HEK293T (cell line): ENCODE measurements at regions not wholly inside any gene's neighbourhood (a gene's known extent, or its start where the extent isn't known, plus 50 kb on each side); places are given as distances from the start of the nearest gene placed in this dataset.

ENCODE experiments used
- CTCF ChIA-PET: fragments of 350-600 bp; formaldehyde crosslinking; extraction: SDS; loops from one replicate; lab custom pipeline; 2021; ENCODE audit warnings: antibody characterized with exemption, inconsistent platforms; lab: Yijun Ruan, JAX
- POLR2A ChIA-PET: fragments of 350-600 bp; formaldehyde crosslinking; extraction: SDS; loops from one replicate; lab custom pipeline; 2020; ENCODE audit warnings: antibody characterized with exemption, inconsistent platforms; lab: Yijun Ruan, JAX
- DNase-seq: peaks from one replicate; pipeline ENCODE4 v3.0.0; 2012; ENCODE audit warnings: mixed read lengths; ENCODE audit errors: extremely low spot score
- ARNT ChIP-seq: fragments of 450-650 bp; IDR thresholded peaks from 2 replicates; pipeline ENCODE4 v1.6.1; 2017; ENCODE audit warnings: mild to moderate bottlenecking
- BHLHE40 ChIP-seq: fragments of 450-650 bp; IDR thresholded peaks from 2 replicates; pipeline ENCODE4 v1.6.1; 2016; ENCODE audit warnings: mild to moderate bottlenecking, moderate library complexity, borderline replicate concordance
- CTBP1 ChIP-seq: fragments of 450-650 bp; IDR thresholded peaks from 2 replicates; pipeline ENCODE4 v1.6.1; 2016; ENCODE audit warnings: borderline replicate concordance
- ELF4 ChIP-seq: fragments of 450-650 bp; IDR thresholded peaks from 2 replicates; pipeline ENCODE4 v1.6.1; 2017; ENCODE audit warnings: antibody characterized with exemption
- FOXA1 ChIP-seq: fragments of 450-650 bp; IDR thresholded peaks from 2 replicates; pipeline ENCODE4 v1.6.1; 2016; ENCODE audit warnings: mild to moderate bottlenecking
- FOXK2 ChIP-seq: fragments of 450-650 bp; IDR thresholded peaks from 2 replicates; pipeline ENCODE4 v1.6.1; 2016; ENCODE audit warnings: mild to moderate bottlenecking
- FOXM1 ChIP-seq: fragments of 450-650 bp; IDR thresholded peaks from 2 replicates; pipeline ENCODE4 v1.6.1; 2017; ENCODE audit warnings: mild to moderate bottlenecking, borderline replicate concordance
- HDGF ChIP-seq: fragments of 450-650 bp; IDR thresholded peaks from 2 replicates; pipeline ENCODE4 v1.6.1; 2017; ENCODE audit warnings: antibody characterized with exemption, borderline replicate concordance
- L3MBTL2 ChIP-seq: fragments of 450-650 bp; conservative IDR thresholded peaks from 2 replicates; pipeline ENCODE4 v1.6.1; 2016; ENCODE audit warnings: mild to moderate bottlenecking
- LEF1 ChIP-seq: fragments of 450-650 bp; IDR thresholded peaks from 2 replicates; pipeline ENCODE4 v1.6.1; 2017; ENCODE audit warnings: mild to moderate bottlenecking, borderline replicate concordance
- NFRKB ChIP-seq: fragments of 450-650 bp; IDR thresholded peaks from 2 replicates; pipeline ENCODE4 v1.6.1; 2016; ENCODE audit warnings: mild to moderate bottlenecking, moderate library complexity
- SP1 ChIP-seq: fragments of 450-650 bp; IDR thresholded peaks from 2 replicates; pipeline ENCODE4 v1.6.1; 2017
- SUZ12 ChIP-seq: fragments of 450-650 bp; IDR thresholded peaks from 2 replicates; pipeline ENCODE4 v1.6.1; 2016; ENCODE audit warnings: mild to moderate bottlenecking
- TARDBP ChIP-seq: fragments of 450-650 bp; IDR thresholded peaks from 2 replicates; pipeline ENCODE4 v1.6.1; 2016
- ZNF384 ChIP-seq: fragments of 450-650 bp; IDR thresholded peaks from 2 replicates; pipeline ENCODE4 v1.6.1; 2016
- TF ChIP-seq, protein P1 (sequence below): fragments of 450-650 bp; IDR thresholded peaks from 2 replicates; pipeline ENCODE4 v1.6.1; 2016

DNA sequence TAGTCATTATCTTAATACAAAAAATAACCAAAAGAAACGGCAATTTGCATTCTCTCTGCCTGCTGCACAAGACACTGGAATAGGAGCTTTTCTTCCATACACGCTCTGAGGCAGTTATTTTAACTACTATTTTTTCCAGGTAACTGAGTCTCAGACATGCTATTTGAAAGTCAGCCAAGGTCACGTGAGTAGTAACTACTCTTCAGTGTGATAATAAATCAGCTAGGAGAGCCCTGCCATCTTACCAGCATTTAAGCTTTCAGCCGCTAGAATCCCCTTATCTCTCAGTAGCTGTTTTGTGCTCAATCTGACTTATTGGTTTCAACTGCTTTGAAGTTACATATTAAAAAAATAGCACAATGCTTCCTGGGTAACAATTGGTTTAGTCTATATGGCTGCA lies 84.5 kb downstream of the NRN1 start:
- ChIA-PET CTCF (interaction anchor here (0.6 kb wide), 1 partner anchor 30 kb away, joined by 11 read pairs; no protein-coding TSS in a partner anchor), POLR2A (no interaction called here)
- TF ChIP-seq TARDBP: no peak
- no peak for TF ChIP-seq FOXK2
- no peak for TF ChIP-seq SUZ12
- TF ChIP-seq NFRKB: no peak
- no peak for TF ChIP-seq LEF1
- TF ChIP-seq HDGF: no peak
- TF ChIP-seq FOXA1: no peak
- TF ChIP-seq ARNT: no peak
- no peak for TF ChIP-seq SP1
- no peak for TF ChIP-seq FOXM1
- no peak for TF ChIP-seq BHLHE40
- TF ChIP-seq L3MBTL2: no peak
- no peak for TF ChIP-seq CTBP1
- no peak for TF ChIP-seq ZNF384
- TF ChIP-seq, protein P1, sequence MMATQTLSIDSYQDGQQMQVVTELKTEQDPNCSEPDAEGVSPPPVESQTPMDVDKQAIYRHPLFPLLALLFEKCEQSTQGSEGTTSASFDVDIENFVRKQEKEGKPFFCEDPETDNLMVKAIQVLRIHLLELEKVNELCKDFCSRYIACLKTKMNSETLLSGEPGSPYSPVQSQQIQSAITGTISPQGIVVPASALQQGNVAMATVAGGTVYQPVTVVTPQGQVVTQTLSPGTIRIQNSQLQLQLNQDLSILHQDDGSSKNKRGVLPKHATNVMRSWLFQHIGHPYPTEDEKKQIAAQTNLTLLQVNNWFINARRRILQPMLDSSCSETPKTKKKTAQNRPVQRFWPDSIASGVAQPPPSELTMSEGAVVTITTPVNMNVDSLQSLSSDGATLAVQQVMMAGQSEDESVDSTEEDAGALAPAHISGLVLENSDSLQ: no peak
- DNase-seq: no peak

DNA sequence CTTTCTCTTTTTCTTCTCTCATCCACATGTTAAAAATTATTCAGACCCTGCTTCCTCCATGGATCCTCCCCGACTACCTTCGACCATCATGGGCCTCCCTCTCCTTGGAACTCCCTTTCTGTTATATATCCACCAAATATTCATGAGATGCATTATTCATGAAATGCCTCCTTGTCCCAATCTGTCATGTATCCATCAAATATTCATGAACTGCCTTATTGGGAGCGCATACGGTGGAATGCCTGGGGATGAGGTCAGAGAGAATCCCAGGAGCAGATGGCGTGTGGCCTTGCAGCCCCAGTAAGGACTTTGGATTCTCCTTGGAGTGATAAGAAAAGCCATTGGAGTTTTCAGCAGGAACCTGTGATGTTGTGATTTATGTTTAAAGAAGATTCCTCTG lies 97.0 kb downstream of the NRN1 start:
- CTCF ChIA-PET: no interaction called here
- no peak for DNase-seq
- TF ChIP-seq ELF4: no peak
- no peak for TF ChIP-seq NFRKB
- TF ChIP-seq HDGF: no peak
- TF ChIP-seq CTBP1: no peak
- TF ChIP-seq ZNF384: no peak
- no peak for TF ChIP-seq ARNT
- TF ChIP-seq TARDBP: no peak
- no peak for TF ChIP-seq SP1
- no peak for TF ChIP-seq LEF1
- no peak for TF ChIP-seq FOXK2
- TF ChIP-seq L3MBTL2: no peak
- TF ChIP-seq BHLHE40: no peak
- TF ChIP-seq FOXA1: no peak
- TF ChIP-seq FOXM1: no peak
- TF ChIP-seq, protein P1: no peak
- no peak for TF ChIP-seq SUZ12
- POLR2A ChIA-PET: no interaction called here

DNA sequence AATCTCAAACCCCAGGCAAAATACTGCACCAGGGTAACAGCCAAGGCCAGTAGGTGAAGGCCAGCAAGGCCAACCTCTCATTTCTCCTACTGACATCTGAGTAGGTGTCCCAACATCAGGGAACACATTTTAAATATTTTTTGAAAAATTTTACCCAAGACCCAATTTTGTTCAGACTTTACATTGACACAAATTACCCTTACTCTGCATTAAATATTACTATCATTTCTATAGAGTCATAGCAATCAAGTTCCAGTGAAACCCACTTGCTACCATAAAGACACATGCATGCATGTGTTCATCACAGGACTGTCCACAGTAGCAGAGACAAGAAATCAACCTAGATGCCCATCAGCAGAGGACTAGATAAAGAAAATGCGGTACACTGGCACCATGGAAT lies 99.9 kb downstream of the NRN1 start:
- ChIA-PET POLR2A (no interaction called here), CTCF (no interaction called here)
- no peak for DNase-seq
- TF ChIP-seq, protein P1: no peak
- no peak for TF ChIP-seq FOXA1
- TF ChIP-seq ZNF384: no peak
- no peak for TF ChIP-seq TARDBP
- no peak for TF ChIP-seq ARNT
- no peak for TF ChIP-seq ELF4
- no peak for TF ChIP-seq HDGF
- no peak for TF ChIP-seq NFRKB
- TF ChIP-seq L3MBTL2: no peak
- TF ChIP-seq FOXM1: no peak
- TF ChIP-seq FOXK2: no peak
- TF ChIP-seq SUZ12: no peak
- no peak for TF ChIP-seq CTBP1
- no peak for TF ChIP-seq LEF1

GRCh38 chr6:5906340-5906670 lies 100.4 kb downstream of the NRN1 start:
- ChIA-PET CTCF (no interaction called here), POLR2A (no interaction called here)
- no peak for DNase-seq
- TF ChIP-seq FOXK2 (no peak), TARDBP (no peak), ARNT (no peak), ELF4 (no peak), CTBP1 (no peak), L3MBTL2 (no peak), FOXA1 (no peak), SP1 (no peak), HDGF (no peak), NFRKB (no peak), ZNF384 (no peak), SUZ12 (no peak), FOXM1 (no peak), BHLHE40 (no peak), LEF1 (no peak)
- TF ChIP-seq, protein P1: no peak

DNA sequence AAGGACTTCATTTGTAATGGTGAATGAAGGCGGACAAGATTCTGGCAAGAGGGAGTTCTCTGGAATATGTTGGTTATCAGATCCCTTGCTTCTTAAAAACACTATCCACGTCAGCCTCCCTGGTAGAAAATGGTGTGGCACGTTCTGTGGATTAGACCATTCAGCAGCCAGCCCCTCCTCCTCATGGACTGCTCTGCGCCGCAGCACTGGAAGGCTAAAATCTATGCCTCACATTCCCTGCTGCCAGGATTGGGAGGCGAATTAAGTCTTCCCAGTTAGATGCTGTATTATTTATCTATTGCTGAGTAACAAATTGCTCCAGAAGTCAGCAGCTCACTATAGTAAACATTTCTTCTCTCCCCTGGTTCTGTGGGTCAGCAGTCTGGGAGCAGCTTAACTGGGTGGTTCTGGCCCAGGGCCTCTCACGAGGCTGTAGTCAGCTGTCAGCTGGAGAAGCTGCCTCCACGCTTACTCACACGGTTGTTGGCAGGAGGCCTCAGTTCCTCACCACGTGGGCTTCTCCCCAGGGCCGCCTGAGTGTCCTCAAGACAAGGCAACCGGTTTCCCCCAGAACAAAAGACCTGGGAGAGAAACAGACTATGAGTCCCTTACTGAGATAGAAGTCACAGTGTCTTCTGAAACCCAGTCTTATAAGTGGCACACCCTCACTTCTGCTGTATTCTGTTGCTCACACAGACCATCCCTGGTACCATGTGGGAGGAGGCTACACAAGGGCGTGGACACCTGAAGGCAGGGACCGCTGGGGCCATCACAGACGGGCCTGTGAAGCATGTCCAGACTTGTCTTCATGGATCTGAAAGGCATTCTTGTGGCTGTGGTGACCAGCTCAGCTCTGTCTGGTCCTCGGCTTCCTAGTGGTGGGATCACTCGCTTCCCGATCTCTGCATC lies 101.0 kb downstream of the NRN1 start:
- CTCF ChIA-PET: no interaction called here
- DNase-seq: no peak
- POLR2A ChIA-PET: no interaction called here

More for the DNA sequence above, 101.0 kb downstream of the NRN1 start:
- no peak for TF ChIP-seq ZNF384
- no peak for TF ChIP-seq L3MBTL2
- TF ChIP-seq ARNT: no peak
- TF ChIP-seq BHLHE40: no peak
- TF ChIP-seq CTBP1: no peak
- no peak for TF ChIP-seq FOXA1
- TF ChIP-seq FOXM1: no peak
- no peak for TF ChIP-seq FOXK2
- TF ChIP-seq LEF1: no peak
- TF ChIP-seq HDGF: no peak
- TF ChIP-seq, protein P1: no peak
- no peak for TF ChIP-seq SP1
- TF ChIP-seq TARDBP: no peak
- TF ChIP-seq SUZ12: no peak
